HG02973 (cell line): ENCODE measurements at regions not wholly inside any gene's neighbourhood (a gene's known extent, or its start where the extent isn't known, plus 50 kb on each side); places are given as distances from the start of the nearest gene placed in this dataset.
"Not testable (repeated sequence)": the region's sequence is repeated elsewhere in the genome, so short reads cannot be mapped to it uniquely, and the experiment has no call there.

ENCODE experiments used
- ATAC-seq: cut with Tn5 transposase; IDR thresholded peaks from one replicate; pipeline ENCODE4 v1.9.1; 2021; ENCODE audit warnings: moderate library complexity; ENCODE audit not compliant: unreplicated experiment

GRCh38 chr4:126396703-126397102, 1081.9 kb downstream of the FAT4 start:
- ATAC-seq: no peak

GRCh38 chr4:126404549-126404948, 1089.8 kb downstream of the FAT4 start:
- ATAC-seq: no peak

GRCh38 chr4:126405369-126405982, 1090.7 kb downstream of the FAT4 start:
- peak; percentile 71 for ATAC-seq

- no peak for ATAC-seq
Measured at GRCh38 chr4:126409746-126410145, 1095.0 kb downstream of the FAT4 start.

- no peak for ATAC-seq
Measured at GRCh38 chr4:126411047-126411446, 1096.3 kb downstream of the FAT4 start.

- not testable (repeated sequence) for ATAC-seq
Measured at GRCh38 chr4:126412310-126412709, 1097.6 kb downstream of the FAT4 start.

- no peak for ATAC-seq
Measured at GRCh38 chr4:126414741-126415140, 1100.0 kb downstream of the FAT4 start.

- ATAC-seq: no peak
Measured at GRCh38 chr4:126419266-126419665, 1104.5 kb downstream of the FAT4 start.

GRCh38 chr4:126427853-126428252, 1113.1 kb downstream of the FAT4 start:
- ATAC-seq: no peak

GRCh38 chr4:126431049-126431448, 1116.3 kb downstream of the FAT4 start:
- no peak for ATAC-seq

- no peak for ATAC-seq
Measured at GRCh38 chr4:126435491-126435890, 1120.7 kb downstream of the FAT4 start.

- no peak for ATAC-seq
Measured at GRCh38 chr4:126440297-126440696, 1125.5 kb downstream of the FAT4 start.

GRCh38 chr4:126441173-126442035, 1126.6 kb downstream of the FAT4 start:
- no peak for ATAC-seq

GRCh38 chr4:126445596-126445995, 1130.8 kb downstream of the FAT4 start:
- ATAC-seq: no peak

GRCh38 chr4:126446917-126447316, 1132.2 kb downstream of the FAT4 start:
- no peak for ATAC-seq

GRCh38 chr4:126448086-126448845, 1133.5 kb downstream of the FAT4 start:
- no peak for ATAC-seq

- ATAC-seq: no peak
Measured at GRCh38 chr4:126451237-126451873, 1136.6 kb downstream of the FAT4 start.

GRCh38 chr4:126455865-126456264, 1141.1 kb downstream of the FAT4 start:
- no peak for ATAC-seq

GRCh38 chr4:126458993-126459392, 1144.2 kb downstream of the FAT4 start:
- no peak for ATAC-seq

GRCh38 chr4:126465341-126465740, 1150.6 kb downstream of the FAT4 start:
- no peak for ATAC-seq

GRCh38 chr4:126466848-126467247, 1152.1 kb downstream of the FAT4 start:
- ATAC-seq: no peak
